ENCODE measurements at regions not wholly inside any gene's neighbourhood (a gene's known extent, or its start where the extent isn't known, plus 50 kb on each side); places are given as distances from the start of the nearest gene placed in this dataset.

GRCh38 chr14:31937730-31938346, 139.3 kb upstream of the ARHGAP5 start (continued):
- TF ChIP-seq CTCF (IDR thresholded peaks at IDR 0.05; ENCODE audit: control extremely low read depth in 1 of 3, insufficient read depth in 1 of 3, low read depth in 1 of 3, low read length in 3 of 3) = no peak
- TF ChIP-seq NRF1 (IDR thresholded peaks at IDR 0.05; ENCODE audit: low read depth, low read length) = no peak

Data from H1 (cell line).